HG03159 (cell line): ENCODE measurements at regions not wholly inside any gene's neighbourhood (a gene's known extent, or its start where the extent isn't known, plus 50 kb on each side); places are given as distances from the start of the nearest gene placed in this dataset.
A peak's percentile ranks its signal among the peaks of the same experiment; 100 is the strongest.

Experiments used
- ATAC-seq: cut with Tn5 transposase; IDR thresholded peaks from one replicate; pipeline ENCODE4 v1.9.1; 2021; ENCODE audit warnings: mild to moderate bottlenecking, moderate library complexity; ENCODE audit not compliant: unreplicated experiment

- ATAC-seq: no peak
Observed at GRCh38 chr17:12429116-12429515, 236.6 kb upstream of the MYOCD start.

- ATAC-seq: peak; percentile 85
Observed at GRCh38 chr17:12431188-12431587, 234.5 kb upstream of the MYOCD start.

GRCh38 chr17:12438212-12438611 is 227.5 kb upstream of the MYOCD start:
- no peak for ATAC-seq

- ATAC-seq: no peak
Observed at GRCh38 chr17:12438813-12439586, 226.7 kb upstream of the MYOCD start.

GRCh38 chr17:12445331-12445730 is 220.4 kb upstream of the MYOCD start:
- no peak for ATAC-seq

GRCh38 chr17:12457493-12457892 is 208.2 kb upstream of the MYOCD start:
- no peak for ATAC-seq

GRCh38 chr17:12459736-12460135 is 206.0 kb upstream of the MYOCD start:
- ATAC-seq: no peak

GRCh38 chr17:12463102-12463501 is 202.6 kb upstream of the MYOCD start:
- no peak for ATAC-seq

GRCh38 chr17:12472252-12473173 is 193.2 kb upstream of the MYOCD start:
- no peak for ATAC-seq

GRCh38 chr17:12478311-12478710 is 187.4 kb upstream of the MYOCD start:
- no peak for ATAC-seq

- no peak for ATAC-seq
Observed at GRCh38 chr17:12485361-12485906, 180.3 kb upstream of the MYOCD start.

- ATAC-seq: no peak
Observed at GRCh38 chr17:12489325-12489724, 176.4 kb upstream of the MYOCD start.

GRCh38 chr17:12492450-12492849 is 173.2 kb upstream of the MYOCD start:
- no peak for ATAC-seq

- ATAC-seq: no peak
Observed at GRCh38 chr17:12505866-12506265, 159.8 kb upstream of the MYOCD start.

GRCh38 chr17:12507026-12507595 is 158.6 kb upstream of the MYOCD start:
- no peak for ATAC-seq

GRCh38 chr17:12509801-12510200 is 155.9 kb upstream of the MYOCD start:
- ATAC-seq: no peak

- ATAC-seq: no peak
Observed at GRCh38 chr17:12510535-12510934, 155.2 kb upstream of the MYOCD start.

GRCh38 chr17:12512694-12513355 is 152.9 kb upstream of the MYOCD start:
- no peak for ATAC-seq

- ATAC-seq: no peak
Observed at GRCh38 chr17:12514596-12514995, 151.1 kb upstream of the MYOCD start.

- no peak for ATAC-seq
Observed at GRCh38 chr17:12519956-12520594, 145.6 kb upstream of the MYOCD start.
